Right atrium auricular region (tissue), 2 donors: ENCODE measurements at regions not wholly inside any gene's neighbourhood (a gene's known extent, or its start where the extent isn't known, plus 50 kb on each side); places are given as distances from the start of the nearest gene placed in this dataset.

Experiments
- DNase-seq: peaks from one replicate; pipeline ENCODE4 v3.0.0-alpha.2; 2019; ENCODE audit warnings: low spot score
- H3K27ac ChIP-seq, 2 donors: fragments of 200-600 bp; sonication (generic); 1 replicate in 1 of 2; 2 replicates in 1 of 2; pipeline ENCODE4 v1.5.1; 2016 to 2019
- H3K27me3 ChIP-seq, 2 donors: fragments of 200-600 bp; sonication (generic); one replicate each; pipeline versions ENCODE4 v1.5.1 to v1.6.0; 2017 to 2019
- H3K36me3 ChIP-seq: fragments of 200-600 bp; sonication (generic); one replicate; pipeline ENCODE4 v1.5.1; 2016
- H3K4me1 ChIP-seq, 2 donors: fragments of 200-600 bp; sonication (generic); one replicate each; pipeline versions ENCODE4 v1.5.1 to v1.6.0; 2017 to 2019
- H3K4me3 ChIP-seq, 2 donors: fragments of 200-600 bp; sonication (generic); 1 replicate in 1 of 2; 2 replicates in 1 of 2; pipeline ENCODE4 v1.5.1; 2017 to 2019; ENCODE audit warnings: mild to moderate bottlenecking in 1 of 2, moderate library complexity in 1 of 2
- H3K9me3 ChIP-seq, 2 donors: fragments of 200-600 bp; sonication (generic); one replicate each; pipeline ENCODE4 v1.5.1; 2019
- CTCF ChIP-seq, 2 donors: fragments of 200-600 bp; sonication (generic); IDR thresholded peaks; one replicate each; pipeline ENCODE4 v1.5.1; 2019; ENCODE audit warnings: antibody characterized with exemption in 2 of 2

DNA sequence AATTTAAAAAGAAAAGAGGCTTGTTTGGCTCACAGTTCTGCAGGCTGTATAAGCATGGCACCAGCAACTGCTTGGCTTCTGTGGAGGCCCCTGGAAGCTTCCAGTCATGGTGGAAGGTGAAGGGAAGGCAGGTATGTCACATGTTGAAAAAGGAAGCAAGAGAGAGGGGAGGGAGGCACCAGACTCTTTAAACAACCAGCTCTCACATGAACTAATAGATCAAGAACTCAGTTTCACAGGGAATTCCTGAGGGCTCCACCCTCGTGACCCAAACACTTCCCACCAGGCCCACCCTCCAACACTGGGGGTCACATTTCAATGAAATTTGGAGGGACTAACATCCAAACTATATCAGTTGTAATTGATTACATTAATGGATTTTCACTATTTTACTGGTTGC is 127.9 kb upstream of the MLIP start:
- H3K36me3 ChIP-seq = no peaks in the 10 kb centered on the region
- H3K27ac ChIP-seq = no peak overlapping the region
- TF ChIP-seq CTCF (IDR thresholded peaks at IDR 0.05) = no peak
- H3K4me3 ChIP-seq = no peak overlapping the region
- no peaks in the 10 kb centered on the region for H3K9me3 ChIP-seq
- H3K4me1 ChIP-seq = peaks cover 0 to 31% of the 10 kb centered on the region in 2 donors
- no peaks in the 10 kb centered on the region for H3K27me3 ChIP-seq
- DNase-seq = no peak

DNA sequence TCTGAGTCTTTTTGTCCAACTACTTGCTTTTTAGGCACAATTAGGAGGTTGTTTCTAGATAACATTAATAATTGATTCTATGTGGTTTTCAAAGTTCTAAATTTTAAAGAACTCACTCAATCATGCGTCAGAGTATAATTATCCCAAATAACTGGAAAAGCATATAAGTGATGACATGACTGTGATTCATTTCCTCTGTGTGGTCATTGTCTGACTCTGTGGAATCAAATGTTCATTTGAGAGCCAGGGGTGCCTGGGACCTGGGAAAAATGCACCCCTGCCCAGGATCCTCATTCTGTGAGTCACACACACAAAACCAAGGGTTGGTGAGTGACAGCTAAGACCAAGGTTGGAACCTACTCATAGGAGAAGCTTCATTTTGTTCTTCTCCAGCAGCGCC is 127.1 kb upstream of the MLIP start:
- H3K27me3 ChIP-seq = no peaks in the 10 kb centered on the region
- no peak for DNase-seq
- H3K4me3 ChIP-seq = no peak overlapping the region
- no peak overlapping the region for H3K27ac ChIP-seq
- H3K36me3 ChIP-seq = no peaks in the 10 kb centered on the region
- TF ChIP-seq CTCF (IDR thresholded peaks at IDR 0.05) = no peak
- peaks cover 0 to 31% of the 10 kb centered on the region in 2 donors for H3K4me1 ChIP-seq
- H3K9me3 ChIP-seq = no peaks in the 10 kb centered on the region

DNA sequence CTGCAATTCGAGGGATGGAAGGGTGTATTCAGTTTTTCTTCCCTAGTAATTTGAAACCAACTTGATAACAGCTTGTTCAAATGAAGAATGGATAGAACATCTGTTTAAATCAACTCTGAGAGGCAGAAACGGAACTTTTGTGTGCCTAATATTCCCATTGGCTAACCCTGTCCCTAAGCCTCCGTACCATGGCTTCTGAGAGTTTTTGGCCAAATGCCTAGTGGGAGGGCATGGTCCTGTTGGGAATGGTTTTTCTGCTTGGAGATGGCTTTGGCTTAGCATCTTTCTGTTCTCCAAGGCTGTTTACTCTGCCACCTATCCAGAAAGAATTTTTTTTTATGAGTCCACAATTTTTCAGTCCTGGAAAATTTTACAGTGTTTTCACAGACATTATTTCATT is 126.7 kb upstream of the MLIP start:
- Histone ChIP-seq H3K4me3 (no peak overlapping the region), H3K36me3 (no peaks in the 10 kb centered on the region), H3K27me3 (no peaks in the 10 kb centered on the region), H3K4me1 (peaks cover 0 to 31% of the 10 kb centered on the region in 2 donors), H3K27ac (no peak overlapping the region), H3K9me3 (no peaks in the 10 kb centered on the region)
- DNase-seq = no peak
- TF ChIP-seq CTCF (IDR thresholded peaks at IDR 0.05) = no peak

- H3K4me1 ChIP-seq = peaks cover 0 to 31% of the 10 kb centered on the region in 2 donors
- H3K27ac ChIP-seq = no peak overlapping the region
- no peaks in the 10 kb centered on the region for H3K27me3 ChIP-seq
- no peak for DNase-seq
- TF ChIP-seq CTCF (IDR thresholded peaks at IDR 0.05) = no peak
- no peaks in the 10 kb centered on the region for H3K36me3 ChIP-seq
- no peaks in the 10 kb centered on the region for H3K9me3 ChIP-seq
- no peak overlapping the region for H3K4me3 ChIP-seq
These were observed 125.9 kb upstream of the MLIP start for GRCh38 chr6:53985366-53985765.

- TF ChIP-seq CTCF (IDR thresholded peaks at IDR 0.05) = peak; percentile 37 to 81
- Histone ChIP-seq H3K4me1 (peaks cover 0 to 31% of the 10 kb centered on the region in 2 donors), H3K36me3 (no peaks in the 10 kb centered on the region), H3K27ac (peak overlapping the region in 1 of 2 donors; percentile 73), H3K4me3 (no peak overlapping the region), H3K27me3 (no peaks in the 10 kb centered on the region), H3K9me3 (no peaks in the 10 kb centered on the region)
- no peak for DNase-seq
These were observed 125.0 kb upstream of the MLIP start for GRCh38 chr6:53986165-53986720.
